Ovary (tissue), 7 donors: ENCODE measurements at regions not wholly inside any gene's neighbourhood (a gene's known extent, or its start where the extent isn't known, plus 50 kb on each side); places are given as distances from the start of the nearest gene placed in this dataset.

Source experiments
- DNase-seq, 5 donors: peaks; one replicate each; pipeline ENCODE4 v3.0.0-alpha.2; 2019 to 2020
- H3K27ac ChIP-seq, 2 donors: fragments of 200-600 bp; one replicate each; pipeline versions ENCODE4 v1.5.1 to v1.8.0; 2019 to 2022
- H3K27me3 ChIP-seq: fragments of 200-600 bp; one replicate; pipeline ENCODE4 v1.8.0; 2022
- H3K36me3 ChIP-seq: fragments of 200-600 bp; sonication (generic); one replicate; pipeline ENCODE4 v1.5.1; 2019
- H3K4me1 ChIP-seq: one replicate; pipeline ENCODE4 v1.8.1; 2013; ENCODE audit warnings: mild to moderate bottlenecking, moderate library complexity; ENCODE audit not compliant: insufficient read depth
- H3K4me3 ChIP-seq: fragments of 200-600 bp; sonication (generic); one replicate; pipeline ENCODE4 v1.5.1; 2017
- H3K9me3 ChIP-seq, 2 donors: fragments of 200-600 bp in 1 of 2; sonication (generic) in 1 of 2; one replicate each; pipeline versions ENCODE4 v1.5.1 to v1.8.1; 2013 to 2019; ENCODE audit warnings: mild to moderate bottlenecking in 1 of 2, moderate library complexity in 1 of 2
- EP300 ChIP-seq: sonication (generic); formaldehyde crosslinking; IDR thresholded peaks from one replicate; pipeline ENCODE4 v1.6.1; 2017; ENCODE audit warnings: antibody characterized with exemption
- POLR2A ChIP-seq: fragments of 450-650 bp; IDR thresholded peaks from one replicate; pipeline ENCODE4 v1.6.1; 2017; ENCODE audit warnings: antibody characterized with exemption, mild to moderate bottlenecking, moderate library complexity
- WGBS, 3 donors: extraction: QIAGEN DNeasy Blood & Tissue Kit in 1 of 3; methylation state at CpG; one replicate each; pipeline versions ENCODE4 v1.1.5 to v1.1.7; 2013 to 2017; 5-methylcytosine and 5-hydroxymethylcytosine counted together
- intact Hi-C, 4 donors: fragments of 100-400 bp; cut with DNase I; formaldehyde crosslinking; loops; one replicate each; pipeline versions ENCODE4 v1.11.0 to v1.15.1; 2022 to 2023
- TF ChIP-seq, protein P1 (sequence below), 3 donors: fragments of 450-650 bp in 2 of 3; fragments of 200-600 bp in 1 of 3; IDR thresholded peaks; one replicate each; pipeline versions ENCODE4 v1.5.1 to v1.8.0; 2016 to 2022; ENCODE audit warnings: antibody characterized with exemption in 3 of 3, mild to moderate bottlenecking in 1 of 3
- donor health status: DM: no; HTN: no; CAD: no; lungs with moderate emphysema.
- donor health status: DM: no; HTN: no; CAD: no.
- donor health status: Bipolar disorder and iron deficiency.
- donor health status: DM: no; HTN: no; CAD: no.
- donor health status: DM: yes; HTN: yes; CAD: no.

GRCh38 chr1:102434421-102434820 is 437.7 kb upstream of the OLFM3 start:
- H3K9me3 ChIP-seq = no peaks in the 10 kb centered on the region
- 58 to 70% (median 66%) methylated on average over 4 of the region's 4 CpGs for WGBS, 3 donors
- H3K36me3 ChIP-seq = no peaks in the 10 kb centered on the region
- no peaks in the 10 kb centered on the region for H3K27me3 ChIP-seq
- no peak overlapping the region for H3K4me3 ChIP-seq
- DNase-seq = no peak
- intact Hi-C loops = no loop called here
- H3K27ac ChIP-seq = no peak overlapping the region
- no peak for TF ChIP-seq POLR2A
- no peak for TF ChIP-seq EP300
- TF ChIP-seq, protein P1, sequence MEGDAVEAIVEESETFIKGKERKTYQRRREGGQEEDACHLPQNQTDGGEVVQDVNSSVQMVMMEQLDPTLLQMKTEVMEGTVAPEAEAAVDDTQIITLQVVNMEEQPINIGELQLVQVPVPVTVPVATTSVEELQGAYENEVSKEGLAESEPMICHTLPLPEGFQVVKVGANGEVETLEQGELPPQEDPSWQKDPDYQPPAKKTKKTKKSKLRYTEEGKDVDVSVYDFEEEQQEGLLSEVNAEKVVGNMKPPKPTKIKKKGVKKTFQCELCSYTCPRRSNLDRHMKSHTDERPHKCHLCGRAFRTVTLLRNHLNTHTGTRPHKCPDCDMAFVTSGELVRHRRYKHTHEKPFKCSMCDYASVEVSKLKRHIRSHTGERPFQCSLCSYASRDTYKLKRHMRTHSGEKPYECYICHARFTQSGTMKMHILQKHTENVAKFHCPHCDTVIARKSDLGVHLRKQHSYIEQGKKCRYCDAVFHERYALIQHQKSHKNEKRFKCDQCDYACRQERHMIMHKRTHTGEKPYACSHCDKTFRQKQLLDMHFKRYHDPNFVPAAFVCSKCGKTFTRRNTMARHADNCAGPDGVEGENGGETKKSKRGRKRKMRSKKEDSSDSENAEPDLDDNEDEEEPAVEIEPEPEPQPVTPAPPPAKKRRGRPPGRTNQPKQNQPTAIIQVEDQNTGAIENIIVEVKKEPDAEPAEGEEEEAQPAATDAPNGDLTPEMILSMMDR (IDR thresholded peaks at IDR 0.05) = no peak
- H3K4me1 ChIP-seq = no peaks in the 10 kb centered on the region

DNA sequence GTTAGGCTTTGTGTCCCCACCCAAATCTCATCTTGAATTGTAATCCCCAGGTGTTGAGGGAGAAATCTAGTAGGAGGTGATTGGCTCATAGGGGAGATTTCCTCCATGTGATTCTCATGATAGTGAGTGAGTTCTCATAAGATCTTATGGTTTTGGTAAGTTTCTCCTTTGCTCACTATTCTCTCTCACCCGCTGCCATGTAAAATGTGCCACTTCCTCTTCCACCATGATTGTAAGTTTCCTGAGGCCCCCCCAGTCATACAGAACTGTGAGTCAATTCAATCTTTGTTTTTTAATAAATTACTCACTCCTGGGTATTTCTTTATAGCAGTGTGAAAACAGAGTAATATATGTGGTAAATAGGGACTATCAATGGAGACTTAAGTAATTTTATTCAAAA is 434.5 kb upstream of the OLFM3 start:
- DNase-seq = no peak
- intact Hi-C loops = no loop called here
- WGBS, 3 donors = 96 to 100% (median 96%) methylated on average over 1 of the region's 1 CpG
- H3K4me3 ChIP-seq = no peak overlapping the region
- H3K9me3 ChIP-seq = no peaks in the 10 kb centered on the region
- H3K27me3 ChIP-seq = no peaks in the 10 kb centered on the region
- H3K36me3 ChIP-seq = no peaks in the 10 kb centered on the region
- H3K27ac ChIP-seq = no peak overlapping the region
- no peaks in the 10 kb centered on the region for H3K4me1 ChIP-seq
- TF ChIP-seq, protein P1 (IDR thresholded peaks at IDR 0.05) = no peak
- no peak for TF ChIP-seq POLR2A
- TF ChIP-seq EP300 = no peak

DNA sequence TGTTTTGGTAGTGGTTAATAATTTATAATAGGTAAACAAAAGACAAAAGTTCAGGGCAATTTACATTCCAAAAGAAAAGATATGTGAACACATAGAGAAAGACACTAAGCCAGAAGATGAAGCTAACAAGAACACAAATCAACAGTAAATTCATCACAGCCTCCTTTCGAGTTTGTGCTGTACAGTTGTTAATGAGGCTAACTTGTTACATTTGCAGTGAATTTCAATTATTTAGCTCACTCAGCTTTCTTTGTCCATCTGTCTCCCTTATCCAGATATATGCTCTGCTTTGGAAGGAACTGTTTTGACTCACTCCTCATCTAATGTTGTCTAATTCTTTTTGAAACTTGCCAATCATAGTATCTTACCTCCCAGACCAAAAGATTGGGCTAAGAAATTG is 423.3 kb upstream of the OLFM3 start:
- Histone ChIP-seq H3K36me3 (no peaks in the 10 kb centered on the region), H3K27me3 (no peaks in the 10 kb centered on the region), H3K9me3 (no peaks in the 10 kb centered on the region), H3K4me3 (no peak overlapping the region), H3K27ac (no peak overlapping the region), H3K4me1 (no peaks in the 10 kb centered on the region)
- 0 to 17% (median 5%) methylated on average over 1 of the region's 1 CpG for WGBS, 3 donors
- intact Hi-C loops = no loop called here
- TF ChIP-seq POLR2A (no peak), EP300 (no peak)
- TF ChIP-seq, protein P1 (IDR thresholded peaks at IDR 0.05) = no peak
- DNase-seq = no peak
